ENCODE measurements at regions not wholly inside any gene's neighbourhood (a gene's known extent, or its start where the extent isn't known, plus 50 kb on each side); places are given as distances from the start of the nearest gene placed in this dataset.

- H3K27ac ChIP-seq = no peak overlapping the region
- ATAC-seq (ENCODE audit: low FRiP score in 2 of 2) (no peak), DNase-seq (no peak)
- H3K4me3 ChIP-seq = no peak overlapping the region
- no peak for TF ChIP-seq POLR2AphosphoS5 (IDR thresholded peaks at IDR 0.05)
- no peak for TF ChIP-seq EP300 (IDR thresholded peaks at IDR 0.05)
- no peak for TF ChIP-seq CTCF (IDR thresholded peaks at IDR 0.05)
- no peak for TF ChIP-seq POLR2A (IDR thresholded peaks at IDR 0.05)
- WGBS, 2 donors = 72 to 73% methylated on average over 11 of the region's 11 CpGs
- H3K9me3 ChIP-seq = peaks cover 5 to 13% (median 8%) of the 10 kb centered on the region in 4 donors
- no peaks in the 10 kb centered on the region for H3K36me3 ChIP-seq
- H3K4me1 ChIP-seq = no peaks in the 10 kb centered on the region
- no peaks in the 10 kb centered on the region for H3K27me3 ChIP-seq
Measured at GRCh38 chr7:33700001-33700899, 205.1 kb upstream of the BMPER start.

DNA sequence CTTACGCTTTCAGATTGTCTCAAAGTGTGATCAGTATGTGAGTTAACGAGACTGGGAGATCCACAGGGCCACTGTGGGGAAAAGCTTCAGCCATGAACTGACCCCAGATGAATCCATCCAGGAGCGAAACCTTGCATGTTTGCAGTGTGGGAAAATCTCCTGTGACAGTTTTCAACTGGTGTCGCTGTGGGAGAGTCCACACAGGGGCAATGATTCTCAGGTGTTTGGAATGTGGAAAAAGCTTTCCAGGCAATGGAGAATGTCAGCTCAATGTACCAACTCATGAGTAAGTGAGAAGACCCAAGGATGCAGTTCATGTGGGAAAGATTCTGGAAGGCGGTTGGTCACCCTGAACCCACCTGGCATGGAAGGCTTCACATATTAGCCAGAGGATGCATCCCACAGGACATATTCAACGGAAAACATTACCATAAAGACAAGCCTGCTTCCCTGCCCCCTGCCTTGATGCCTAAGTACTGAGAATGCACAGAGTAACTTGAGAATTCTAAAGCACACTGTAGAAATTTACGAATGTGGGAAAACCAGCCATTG, 204.1 kb upstream of the BMPER start:
- TF ChIP-seq CTCF (IDR thresholded peaks at IDR 0.05) = no peak
- no peak for TF ChIP-seq POLR2A (IDR thresholded peaks at IDR 0.05)
- no peak for TF ChIP-seq POLR2AphosphoS5 (IDR thresholded peaks at IDR 0.05)
- no peak for TF ChIP-seq EP300 (IDR thresholded peaks at IDR 0.05)
- DNase-seq = no peak
- Histone ChIP-seq H3K27ac (no peak overlapping the region), H3K27me3 (no peaks in the 10 kb centered on the region), H3K4me1 (peaks cover 0 to under 1% (median 0%) of the 10 kb centered on the region in 4 donors), H3K4me3 (no peak overlapping the region), H3K36me3 (no peaks in the 10 kb centered on the region), H3K9me3 (peaks cover 5 to 13% (median 8%) of the 10 kb centered on the region in 4 donors)
- ATAC-seq (ENCODE audit: low FRiP score in 2 of 2) = no peak
- 76 to 85% methylated on average over 7 of the region's 7 CpGs for WGBS, 2 donors

- no peak for DNase-seq
- H3K27ac ChIP-seq = no peak overlapping the region
Measured at GRCh38 chr7:33701927-33702326, 203.4 kb upstream of the BMPER start.

DNA sequence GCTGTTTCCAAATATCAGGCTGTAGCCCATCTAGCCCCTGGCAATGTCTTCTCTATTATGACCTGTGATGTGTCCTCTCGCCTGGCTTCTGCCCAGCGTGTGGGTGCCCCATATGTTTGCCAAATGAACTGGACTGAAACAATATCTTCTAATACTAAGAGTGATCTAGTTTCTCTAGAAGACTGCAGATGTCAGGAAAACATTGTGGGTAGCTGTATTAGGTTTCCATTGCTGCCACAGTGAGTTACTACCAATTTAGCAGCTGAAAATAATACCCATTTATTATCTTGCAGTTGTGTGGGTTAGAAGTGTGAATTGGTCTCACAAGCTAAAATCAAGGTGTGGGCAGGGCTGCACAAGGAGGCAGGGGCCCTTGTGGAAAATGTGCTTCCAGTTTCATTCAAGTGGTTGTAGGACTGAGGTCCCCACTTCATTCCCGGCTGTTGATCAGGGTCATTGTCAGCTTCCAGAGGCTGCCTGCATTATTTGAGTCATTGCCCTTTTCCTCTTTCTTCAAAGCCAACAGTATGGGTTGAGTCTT, 202.8 kb upstream of the BMPER start:
- no peaks in the 10 kb centered on the region for H3K36me3 ChIP-seq
- H3K27me3 ChIP-seq = no peaks in the 10 kb centered on the region
- DNase-seq (no peak), ATAC-seq (ENCODE audit: low FRiP score in 2 of 2) (no peak)
- peaks cover 0 to 9% (median 3%) of the 10 kb centered on the region in 4 donors for H3K4me1 ChIP-seq
- peaks cover 5 to 13% (median 8%) of the 10 kb centered on the region in 4 donors for H3K9me3 ChIP-seq
- no peak overlapping the region for H3K27ac ChIP-seq
- no peak overlapping the region for H3K4me3 ChIP-seq
- TF ChIP-seq EP300 (IDR thresholded peaks at IDR 0.05) (no peak), POLR2A (IDR thresholded peaks at IDR 0.05) (no peak), POLR2AphosphoS5 (IDR thresholded peaks at IDR 0.05) (no peak), CTCF (IDR thresholded peaks at IDR 0.05) (no peak)
- 72 to 91% methylated on average over 2 to 3 of the region's 3 CpGs for WGBS, 2 donors

More at GRCh38 chr7:33701927-33702326, 203.4 kb upstream of the BMPER start:
- peaks cover 0 to 6% (median 1%) of the 10 kb centered on the region in 4 donors for H3K4me1 ChIP-seq
- H3K27me3 ChIP-seq = no peaks in the 10 kb centered on the region
- 63 to 71% methylated on average over 2 of the region's 2 CpGs for WGBS, 2 donors
- no peaks in the 10 kb centered on the region for H3K36me3 ChIP-seq
- ATAC-seq (ENCODE audit: low FRiP score in 2 of 2) = no peak
- TF ChIP-seq POLR2AphosphoS5 (IDR thresholded peaks at IDR 0.05) = no peak
- no peak for TF ChIP-seq POLR2A (IDR thresholded peaks at IDR 0.05)
- TF ChIP-seq EP300 (IDR thresholded peaks at IDR 0.05) = no peak
- peaks cover 5 to 13% (median 8%) of the 10 kb centered on the region in 4 donors for H3K9me3 ChIP-seq
- no peak overlapping the region for H3K4me3 ChIP-seq

- H3K36me3 ChIP-seq = no peaks in the 10 kb centered on the region
- no peak for DNase-seq
- TF ChIP-seq EP300 (IDR thresholded peaks at IDR 0.05) (no peak), POLR2A (IDR thresholded peaks at IDR 0.05) (no peak), POLR2AphosphoS5 (IDR thresholded peaks at IDR 0.05) (no peak), CTCF (IDR thresholded peaks at IDR 0.05) (no peak)
- H3K27me3 ChIP-seq = no peaks in the 10 kb centered on the region
- H3K4me3 ChIP-seq = no peak overlapping the region
- no peak overlapping the region for H3K27ac ChIP-seq
- H3K9me3 ChIP-seq = peaks cover 4 to 13% (median 8%) of the 10 kb centered on the region in 4 donors
- ATAC-seq (ENCODE audit: low FRiP score in 2 of 2) = no peak
- H3K4me1 ChIP-seq = peaks cover 0 to 11% (median 5%) of the 10 kb centered on the region in 4 donors
- 86 to 90% methylated on average over 5 of the region's 5 CpGs for WGBS, 2 donors
Measured at GRCh38 chr7:33705333-33705833, 200.0 kb upstream of the BMPER start.

Data from upper lobe of left lung (tissue), 6 donors.